Epithelial cell of esophagus (primary cell): ENCODE measurements at regions not wholly inside any gene's neighbourhood (a gene's known extent, or its start where the extent isn't known, plus 50 kb on each side); places are given as distances from the start of the nearest gene placed in this dataset.
"Not testable (repeated sequence)": the region's sequence is repeated elsewhere in the genome, so short reads cannot be mapped to it uniquely, and the experiment has no call there.

Experiments used
- DNase-seq: peaks from one replicate; pipeline ENCODE4 v3.0.0; 2010; ENCODE audit warnings: low read depth
- H3K4me3 ChIP-seq: 2 replicates; pipeline ENCODE4 v1.5.1; 2011; ENCODE audit warnings: mild to moderate bottlenecking, low read length, control low read depth
- TF ChIP-seq, protein P1 (sequence below): IDR thresholded peaks from 2 replicates; pipeline ENCODE4 v1.5.1; 2011; ENCODE audit warnings: low read depth, mild to moderate bottlenecking, low read length, control low read depth, inconsistent platforms; ENCODE audit not compliant: insufficient read depth; ENCODE audit errors: missing control alignments

DNA sequence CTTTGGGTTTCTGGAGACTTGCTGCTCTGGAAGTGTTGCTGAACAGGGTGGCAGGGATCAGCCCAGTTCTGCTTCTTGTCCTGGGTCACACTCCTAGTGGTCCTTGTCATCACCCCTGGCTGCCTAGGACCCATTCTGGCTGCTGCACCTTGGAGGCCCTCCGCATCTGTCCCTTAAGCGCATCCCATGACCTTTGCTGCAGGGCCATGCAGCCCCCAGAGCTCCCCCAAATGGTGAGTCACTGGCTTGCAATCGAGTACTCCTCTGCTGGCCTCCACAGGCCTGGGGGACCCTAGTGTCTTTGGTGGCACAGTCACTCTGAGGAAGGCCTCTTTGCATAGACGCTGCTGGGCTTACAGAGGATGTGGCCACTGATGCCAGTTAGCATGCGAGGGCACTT is 188.5 kb downstream of the ASB1 start:
- H3K4me3 ChIP-seq: no peak overlapping the region
- TF ChIP-seq, protein P1, sequence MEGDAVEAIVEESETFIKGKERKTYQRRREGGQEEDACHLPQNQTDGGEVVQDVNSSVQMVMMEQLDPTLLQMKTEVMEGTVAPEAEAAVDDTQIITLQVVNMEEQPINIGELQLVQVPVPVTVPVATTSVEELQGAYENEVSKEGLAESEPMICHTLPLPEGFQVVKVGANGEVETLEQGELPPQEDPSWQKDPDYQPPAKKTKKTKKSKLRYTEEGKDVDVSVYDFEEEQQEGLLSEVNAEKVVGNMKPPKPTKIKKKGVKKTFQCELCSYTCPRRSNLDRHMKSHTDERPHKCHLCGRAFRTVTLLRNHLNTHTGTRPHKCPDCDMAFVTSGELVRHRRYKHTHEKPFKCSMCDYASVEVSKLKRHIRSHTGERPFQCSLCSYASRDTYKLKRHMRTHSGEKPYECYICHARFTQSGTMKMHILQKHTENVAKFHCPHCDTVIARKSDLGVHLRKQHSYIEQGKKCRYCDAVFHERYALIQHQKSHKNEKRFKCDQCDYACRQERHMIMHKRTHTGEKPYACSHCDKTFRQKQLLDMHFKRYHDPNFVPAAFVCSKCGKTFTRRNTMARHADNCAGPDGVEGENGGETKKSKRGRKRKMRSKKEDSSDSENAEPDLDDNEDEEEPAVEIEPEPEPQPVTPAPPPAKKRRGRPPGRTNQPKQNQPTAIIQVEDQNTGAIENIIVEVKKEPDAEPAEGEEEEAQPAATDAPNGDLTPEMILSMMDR: no peak
- no peak for DNase-seq

DNA sequence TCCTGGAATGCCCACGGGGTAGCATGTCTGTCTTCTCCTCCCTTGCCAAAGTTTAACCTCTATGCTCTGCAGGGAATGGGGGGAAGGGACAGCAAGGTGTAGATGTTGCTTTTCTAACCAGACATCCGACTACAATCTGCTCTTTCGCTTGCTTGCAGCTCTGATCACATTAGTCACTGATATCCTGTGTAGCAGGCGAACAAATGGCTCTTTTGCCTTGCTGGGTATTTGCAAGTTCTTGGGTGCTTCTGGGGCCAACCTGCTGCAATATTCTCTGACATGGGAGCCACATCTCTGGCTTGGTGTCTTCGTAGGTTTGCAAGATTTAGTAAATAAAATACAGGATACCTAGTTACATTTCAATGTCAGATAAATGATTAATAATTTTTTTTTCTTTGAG is 190.0 kb downstream of the ASB1 start:
- H3K4me3 ChIP-seq: no peak overlapping the region
- TF ChIP-seq, protein P1: no peak
- no peak for DNase-seq

DNA sequence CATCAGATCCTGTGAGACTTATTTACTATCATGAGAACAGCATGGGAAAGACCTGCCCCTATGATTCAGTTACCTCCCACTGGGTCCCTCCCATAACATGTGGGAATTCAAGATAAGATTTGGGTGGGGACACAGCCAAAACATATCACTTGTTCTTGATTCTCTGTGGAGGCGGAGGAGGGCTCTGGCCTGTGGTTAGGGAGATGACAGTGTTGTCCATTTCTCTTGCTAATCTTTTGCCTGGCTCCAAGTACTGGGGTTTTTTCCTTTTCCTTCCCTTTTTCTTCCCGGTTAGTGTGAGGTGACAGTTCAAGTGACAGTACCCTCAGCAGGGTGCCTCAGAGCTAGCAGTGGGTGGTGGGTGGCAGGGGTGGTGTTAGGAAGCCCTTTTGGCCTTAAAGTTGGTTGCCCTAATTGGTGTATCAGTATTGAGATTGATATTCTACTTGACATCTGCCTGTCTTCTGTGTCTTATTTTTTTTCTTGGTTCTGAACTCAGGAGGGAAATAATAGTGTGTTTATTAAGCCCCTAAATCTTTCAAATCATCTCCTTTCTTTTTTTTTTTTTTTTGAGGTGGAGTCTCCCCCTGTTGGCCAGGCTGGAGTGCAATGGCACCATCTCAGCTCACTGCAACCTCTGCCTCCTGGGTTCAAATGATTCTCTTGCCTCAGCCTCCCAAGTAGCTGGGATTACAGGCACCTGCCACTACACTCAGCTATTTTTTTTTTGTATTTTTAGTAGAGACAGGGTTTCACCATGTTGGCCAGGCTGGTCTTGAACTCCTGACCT is 192.0 kb downstream of the ASB1 start:
- DNase-seq, H3K4me3 ChIP-seq: not testable (repeated sequence)

DNA sequence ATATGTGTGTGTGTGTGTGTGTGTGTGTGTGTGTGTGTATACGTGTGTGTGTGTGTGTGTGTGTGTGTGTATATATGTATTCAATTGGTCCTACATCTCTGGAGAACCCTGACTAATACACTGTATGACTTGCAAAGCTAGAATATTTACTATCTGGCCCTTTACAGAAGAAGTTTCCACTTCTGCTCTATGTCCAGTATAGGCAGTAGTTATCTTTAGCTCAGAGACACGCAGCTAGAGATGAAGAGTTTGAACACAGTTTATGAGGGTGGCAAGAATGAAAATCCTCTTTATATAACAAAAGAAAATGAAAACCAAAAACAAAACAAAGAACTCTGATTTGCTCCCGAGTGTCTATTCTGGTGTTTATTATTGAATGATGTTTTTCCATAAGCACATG is 201.2 kb downstream of the ASB1 start:
- TF ChIP-seq, protein P1: no peak
- no peak overlapping the region for H3K4me3 ChIP-seq
- no peak for DNase-seq

DNA sequence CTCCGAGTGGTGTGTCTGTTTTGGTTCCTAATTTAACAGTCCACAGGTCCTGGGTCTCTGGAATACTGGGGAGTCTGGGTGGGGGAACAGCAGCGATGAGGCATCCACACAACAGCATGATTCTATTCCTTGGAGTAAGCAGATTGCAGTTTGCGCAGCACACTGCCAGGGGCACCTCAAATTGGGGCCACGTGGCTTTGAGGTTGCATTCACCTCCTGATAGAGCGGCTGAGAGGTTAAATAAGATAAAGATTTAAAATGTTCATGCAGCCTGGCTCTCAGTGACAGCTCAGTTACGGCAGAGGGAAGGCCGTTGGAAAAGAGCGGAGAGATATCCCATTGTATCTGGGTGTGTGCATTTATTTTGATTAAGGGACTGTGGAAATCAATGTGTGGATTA is 202.3 kb downstream of the ASB1 start:
- no peak for DNase-seq
- TF ChIP-seq, protein P1: no peak

DNA sequence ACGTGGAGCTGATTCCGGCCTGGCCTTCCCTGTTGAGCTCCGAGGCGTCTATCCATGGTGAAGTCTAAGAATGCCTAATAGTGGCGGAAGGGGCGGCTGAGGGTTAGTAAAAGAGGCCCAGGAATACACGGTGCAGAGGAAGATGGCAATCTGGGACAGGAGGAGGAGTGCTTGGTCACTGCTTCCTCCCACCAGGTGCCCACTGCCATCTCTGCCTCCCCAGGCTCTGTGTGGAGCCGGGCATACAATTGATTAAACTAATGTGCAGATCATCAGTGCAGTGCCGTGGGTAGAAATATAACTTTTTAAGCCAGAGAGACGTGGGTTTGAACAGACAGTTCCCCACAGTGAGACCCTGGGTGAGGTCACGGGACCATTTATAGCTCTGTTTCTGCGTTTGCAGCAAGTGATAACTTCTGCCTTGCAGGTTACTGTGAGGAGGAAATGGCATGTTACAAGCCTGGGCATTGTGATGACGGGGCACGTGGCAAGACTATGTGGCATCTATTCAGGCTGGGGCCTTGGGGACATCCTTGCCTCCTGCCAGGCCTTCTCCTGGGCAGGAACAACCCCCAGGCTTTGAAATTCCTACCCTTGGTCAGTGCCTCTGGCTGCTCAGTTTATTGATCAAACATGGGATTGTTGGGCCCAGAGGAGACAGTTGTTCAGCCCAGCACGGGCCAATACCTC is 204.9 kb downstream of the ASB1 start:
- DNase-seq: no peak
- no peak overlapping the region for H3K4me3 ChIP-seq
- TF ChIP-seq, protein P1: no peak

More for the DNA sequence above, 202.3 kb downstream of the ASB1 start:
- no peak overlapping the region for H3K4me3 ChIP-seq

DNA sequence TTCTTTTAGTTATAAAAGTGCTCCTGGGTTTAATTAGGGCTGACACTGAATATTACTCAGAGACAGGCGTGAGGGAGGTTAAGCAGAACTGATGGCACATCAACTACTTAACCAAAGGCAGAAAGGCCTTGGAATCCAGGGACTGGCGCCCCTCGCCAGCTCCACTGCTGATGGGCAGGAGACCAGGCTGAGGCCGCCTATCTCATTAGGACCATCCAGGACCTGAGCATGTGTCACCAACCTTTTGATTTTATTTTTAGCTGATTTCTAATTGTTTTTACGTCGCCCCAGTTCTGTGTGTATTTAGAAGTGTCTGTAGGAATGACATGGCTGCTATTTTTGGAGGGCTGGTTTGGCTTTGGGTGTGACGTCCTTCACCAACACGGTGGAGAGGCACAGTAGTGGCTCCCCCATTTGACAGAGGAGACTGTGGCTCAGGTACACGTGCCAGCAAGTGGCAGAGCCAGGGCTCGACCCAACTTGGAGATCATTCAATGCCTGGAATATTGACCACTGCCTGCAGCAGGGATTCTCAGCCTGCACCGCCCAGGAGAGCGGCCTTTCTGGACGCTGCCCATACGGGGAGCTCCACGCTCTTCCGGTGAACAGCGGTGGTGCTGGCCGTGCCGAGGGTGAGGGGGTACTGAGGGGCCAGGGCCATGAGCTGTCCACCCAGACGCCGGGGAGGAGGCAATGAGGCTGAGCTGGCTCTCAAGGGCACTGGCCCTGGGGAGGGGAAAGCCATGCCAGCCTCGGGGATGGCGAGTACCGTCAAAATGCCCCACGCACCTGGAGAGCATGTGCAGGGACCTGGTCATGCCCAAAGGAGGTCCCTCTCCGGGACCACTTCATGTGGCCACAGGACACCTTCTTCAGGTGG is 205.7 kb downstream of the ASB1 start:
- DNase-seq: no peak
- TF ChIP-seq, protein P1: no peak

More for the DNA sequence above, 205.7 kb downstream of the ASB1 start:
- H3K4me3 ChIP-seq: no peak overlapping the region
